OCI-LY7 (cell line): ENCODE measurements at regions not wholly inside any gene's neighbourhood (a gene's known extent, or its start where the extent isn't known, plus 50 kb on each side); places are given as distances from the start of the nearest gene placed in this dataset.

Experiments
- EZH2phosphoT487 ChIP-seq: fragments of 200-600 bp; sonication (generic); IDR thresholded peaks from 2 replicates; pipeline ENCODE4 v1.6.1; 2018; ENCODE audit warnings: low read depth, borderline replicate concordance, mild to moderate bottlenecking, mixed run types, antibody characterized with exemption, low read length, moderate library complexity, mixed read lengths
- TF ChIP-seq, protein P1 (sequence below): fragments of 200-600 bp; sonication (generic); conservative IDR thresholded peaks from 2 replicates; pipeline ENCODE4 v1.5.1; 2014; ENCODE audit warnings: mild to moderate bottlenecking, antibody characterized with exemption, low read length, moderate library complexity, mixed read lengths

DNA sequence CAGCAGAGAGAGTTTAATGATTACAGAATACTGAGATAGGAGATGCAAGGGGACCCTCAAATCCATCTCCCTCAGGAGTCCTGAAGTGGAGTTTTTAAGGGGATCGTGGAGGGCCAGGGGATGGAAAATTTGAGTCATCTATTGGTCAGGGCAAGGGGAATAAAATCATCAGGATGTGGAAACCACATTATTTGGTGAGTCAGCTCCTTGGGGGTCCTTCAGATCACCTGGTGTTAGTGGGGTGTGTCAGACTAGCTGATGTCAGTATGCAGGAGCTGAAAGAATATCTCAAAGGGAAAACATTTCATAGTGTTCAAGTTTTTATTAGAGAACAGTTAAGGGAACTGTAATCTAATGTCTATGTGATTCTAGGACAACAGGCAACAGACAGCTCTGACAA, 183.0 kb upstream of the FTMT start:
- TF ChIP-seq, protein P1, sequence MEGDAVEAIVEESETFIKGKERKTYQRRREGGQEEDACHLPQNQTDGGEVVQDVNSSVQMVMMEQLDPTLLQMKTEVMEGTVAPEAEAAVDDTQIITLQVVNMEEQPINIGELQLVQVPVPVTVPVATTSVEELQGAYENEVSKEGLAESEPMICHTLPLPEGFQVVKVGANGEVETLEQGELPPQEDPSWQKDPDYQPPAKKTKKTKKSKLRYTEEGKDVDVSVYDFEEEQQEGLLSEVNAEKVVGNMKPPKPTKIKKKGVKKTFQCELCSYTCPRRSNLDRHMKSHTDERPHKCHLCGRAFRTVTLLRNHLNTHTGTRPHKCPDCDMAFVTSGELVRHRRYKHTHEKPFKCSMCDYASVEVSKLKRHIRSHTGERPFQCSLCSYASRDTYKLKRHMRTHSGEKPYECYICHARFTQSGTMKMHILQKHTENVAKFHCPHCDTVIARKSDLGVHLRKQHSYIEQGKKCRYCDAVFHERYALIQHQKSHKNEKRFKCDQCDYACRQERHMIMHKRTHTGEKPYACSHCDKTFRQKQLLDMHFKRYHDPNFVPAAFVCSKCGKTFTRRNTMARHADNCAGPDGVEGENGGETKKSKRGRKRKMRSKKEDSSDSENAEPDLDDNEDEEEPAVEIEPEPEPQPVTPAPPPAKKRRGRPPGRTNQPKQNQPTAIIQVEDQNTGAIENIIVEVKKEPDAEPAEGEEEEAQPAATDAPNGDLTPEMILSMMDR, result no peak
- no peak for TF ChIP-seq EZH2phosphoT487
